Adrenal gland (tissue), 9 donors: ENCODE measurements at regions not wholly inside any gene's neighbourhood (a gene's known extent, or its start where the extent isn't known, plus 50 kb on each side); places are given as distances from the start of the nearest gene placed in this dataset.
"Not testable (repeated sequence)": the region's sequence is repeated elsewhere in the genome, so short reads cannot be mapped to it uniquely, and the experiment has no call there.

Experiments used
- DNase-seq, 7 donors: peaks; one replicate each; pipeline ENCODE4 v3.0.0-alpha.2; 2019 to 2020
- H3K27ac ChIP-seq, 5 donors: fragments of 200-600 bp; sonication (generic) in 4 of 5; 1 replicate in 3 of 5; 2 replicates in 2 of 5; pipeline versions ENCODE4 v1.5.1 to v1.8.0; 2016 to 2020; ENCODE audit warnings: mild to moderate bottlenecking in 1 of 5
- H3K27me3 ChIP-seq: fragments of 200-600 bp; 2 replicates; pipeline ENCODE4 v1.8.0; 2021
- H3K36me3 ChIP-seq, 2 donors: fragments of 200-600 bp; replicated peaks in 1 of 2; 1 replicate in 1 of 2; 2 replicates in 1 of 2; pipeline versions ENCODE4 v1.5.1 to v1.8.0; 2018 to 2022
- H3K4me1 ChIP-seq, 2 donors: fragments of 200-600 bp; replicated peaks in 1 of 2; 1 replicate in 1 of 2; 2 replicates in 1 of 2; pipeline versions ENCODE4 v1.5.1 to v1.8.0; 2018 to 2021
- H3K4me3 ChIP-seq, 4 donors: fragments of 200-600 bp; sonication (generic) in 3 of 4; one replicate each; pipeline ENCODE4 v1.5.1; 2016 to 2018
- H3K9me3 ChIP-seq, 3 donors: fragments of 200-600 bp; sonication (generic) in 1 of 3; replicated peaks in 1 of 3; 1 replicate in 2 of 3; 2 replicates in 1 of 3; pipeline versions ENCODE4 v1.5.1 to v1.8.0; 2016 to 2021
- POLR2A ChIP-seq, 2 donors: fragments of 450-650 bp; IDR thresholded peaks; one replicate each; pipeline ENCODE4 v1.6.1; 2017; ENCODE audit warnings: antibody characterized with exemption in 2 of 2, mild to moderate bottlenecking in 2 of 2, moderate library complexity in 1 of 2
- WGBS, 4 donors: extraction: QIAGEN DNeasy Blood & Tissue Kit in 2 of 4; methylation state at CpG; one replicate each; pipeline versions ENCODE4 v1.1.5 to v1.1.7; 2013 to 2017; 5-methylcytosine and 5-hydroxymethylcytosine counted together
- intact Hi-C, 2 donors: fragments of 100-400 bp; cut with DNase I; formaldehyde crosslinking; loops; one replicate each; pipeline versions ENCODE4 v1.14.1 to v1.15.0; 2022 to 2023
- TF ChIP-seq, protein P1 (sequence below), 6 experiments: fragments of 450-650 bp in 4 of 6; fragments of 200-600 bp in 2 of 6; sonication (generic) in 1 of 6; IDR thresholded peaks; 1 replicate in 5 of 6; 2 replicates in 1 of 6; pipeline versions ENCODE4 v1.5.1 to v1.8.0; 2016 to 2021; ENCODE audit warnings: antibody characterized with exemption in 6 of 6, mild to moderate bottlenecking in 2 of 6, moderate library complexity in 1 of 6
- donor health status: healthy with polysubstance abuse.
- donor health status: Bipolar disorder and iron deficiency.
- donor health status: DM: yes; HTN: yes; CAD: no.
- donor health status: DM: no; HTN: no; CAD: no.
- donor health status: DM: no; HTN: no; CAD: no.

DNA sequence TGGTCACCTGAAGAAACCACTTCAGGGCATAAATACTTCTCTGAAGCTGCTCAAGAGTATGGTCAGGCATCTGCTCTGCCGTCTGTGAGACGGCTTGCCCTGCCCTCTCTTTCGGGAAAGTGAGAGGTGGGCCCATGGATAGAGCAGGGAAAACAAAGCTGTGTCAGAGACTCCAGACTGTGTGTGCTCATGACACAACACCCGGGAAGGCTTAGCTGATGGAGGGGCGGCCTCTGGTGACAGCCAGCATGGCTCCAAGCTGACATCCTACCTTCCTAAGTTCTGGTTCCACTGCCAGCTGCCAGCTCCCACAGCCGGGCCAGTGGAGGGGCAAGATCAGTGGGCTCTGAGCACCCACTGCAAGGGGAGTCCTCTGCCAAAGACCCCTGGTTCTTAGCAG lies 215.3 kb downstream of the ANKRD30B start:
- Histone ChIP-seq H3K36me3 (no peaks in the 10 kb centered on the region), H3K4me3 (no peak overlapping the region), H3K4me1 (no peaks in the 10 kb centered on the region), H3K27ac (no peak overlapping the region), H3K9me3 (no peaks in the 10 kb centered on the region), H3K27me3 (no peaks in the 10 kb centered on the region)
- 80 to 91% (median 90%) methylated on average over 2 to 6 of the region's 6 CpGs for WGBS, 4 donors
- DNase-seq, result no peak
- TF ChIP-seq, protein P1, sequence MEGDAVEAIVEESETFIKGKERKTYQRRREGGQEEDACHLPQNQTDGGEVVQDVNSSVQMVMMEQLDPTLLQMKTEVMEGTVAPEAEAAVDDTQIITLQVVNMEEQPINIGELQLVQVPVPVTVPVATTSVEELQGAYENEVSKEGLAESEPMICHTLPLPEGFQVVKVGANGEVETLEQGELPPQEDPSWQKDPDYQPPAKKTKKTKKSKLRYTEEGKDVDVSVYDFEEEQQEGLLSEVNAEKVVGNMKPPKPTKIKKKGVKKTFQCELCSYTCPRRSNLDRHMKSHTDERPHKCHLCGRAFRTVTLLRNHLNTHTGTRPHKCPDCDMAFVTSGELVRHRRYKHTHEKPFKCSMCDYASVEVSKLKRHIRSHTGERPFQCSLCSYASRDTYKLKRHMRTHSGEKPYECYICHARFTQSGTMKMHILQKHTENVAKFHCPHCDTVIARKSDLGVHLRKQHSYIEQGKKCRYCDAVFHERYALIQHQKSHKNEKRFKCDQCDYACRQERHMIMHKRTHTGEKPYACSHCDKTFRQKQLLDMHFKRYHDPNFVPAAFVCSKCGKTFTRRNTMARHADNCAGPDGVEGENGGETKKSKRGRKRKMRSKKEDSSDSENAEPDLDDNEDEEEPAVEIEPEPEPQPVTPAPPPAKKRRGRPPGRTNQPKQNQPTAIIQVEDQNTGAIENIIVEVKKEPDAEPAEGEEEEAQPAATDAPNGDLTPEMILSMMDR (IDR thresholded peaks at IDR 0.05), result no peak
- no peak for TF ChIP-seq POLR2A (IDR thresholded peaks at IDR 0.05)
- intact Hi-C loops, result no loop called here

- intact Hi-C loops, result no loop called here
- H3K36me3 ChIP-seq, result no peaks in the 10 kb centered on the region
- TF ChIP-seq POLR2A (IDR thresholded peaks at IDR 0.05), result no peak
- TF ChIP-seq, protein P1 (IDR thresholded peaks at IDR 0.05), result no peak
- DNase-seq, result no peak
- 84 to 94% (median 90%) methylated on average over 5 to 6 of the region's 6 CpGs for WGBS, 4 donors
- no peaks in the 10 kb centered on the region for H3K4me1 ChIP-seq
- no peak overlapping the region for H3K27ac ChIP-seq
- no peaks in the 10 kb centered on the region for H3K9me3 ChIP-seq
- H3K4me3 ChIP-seq, result no peak overlapping the region
- H3K27me3 ChIP-seq, result no peaks in the 10 kb centered on the region
Measured at GRCh38 chr18:14964002-14964401, 216.0 kb downstream of the ANKRD30B start.

DNA sequence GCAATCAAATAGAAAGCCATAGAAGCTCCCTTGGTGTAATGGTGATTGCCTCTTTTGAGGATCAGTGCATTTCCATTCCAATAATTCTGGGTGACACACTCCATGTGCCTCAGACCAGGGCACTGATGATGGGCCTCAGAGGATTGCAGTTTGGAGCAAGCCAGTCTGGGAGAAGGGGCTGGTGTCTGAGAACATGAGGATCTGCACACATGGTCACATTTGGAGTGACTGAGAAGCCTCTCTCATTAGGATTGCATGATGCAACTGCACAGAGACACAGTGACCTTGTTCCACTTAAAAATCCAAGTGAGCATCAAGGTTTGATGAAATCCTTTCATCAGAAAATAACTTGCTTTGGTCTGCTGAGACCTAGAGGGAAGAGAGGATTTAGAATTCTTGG lies 216.4 kb downstream of the ANKRD30B start:
- intact Hi-C loops, result no loop called here
- TF ChIP-seq POLR2A (IDR thresholded peaks at IDR 0.05), result no peak
- TF ChIP-seq, protein P1 (IDR thresholded peaks at IDR 0.05), result no peak
- DNase-seq, result no peak

GRCh38 chr18:14964976-14965375 lies 217.0 kb downstream of the ANKRD30B start:
- intact Hi-C loops, H3K27ac ChIP-seq, H3K27me3 ChIP-seq, H3K4me1 ChIP-seq, H3K36me3 ChIP-seq, H3K9me3 ChIP-seq, H3K4me3 ChIP-seq, DNase-seq: not testable (repeated sequence)
- 84 to 93% (median 89%) methylated on average over 4 of the region's 4 CpGs for WGBS, 4 donors

More for the DNA sequence above, 216.4 kb downstream of the ANKRD30B start:
- Histone ChIP-seq H3K27ac (no peak overlapping the region), H3K27me3 (no peaks in the 10 kb centered on the region), H3K36me3 (no peaks in the 10 kb centered on the region), H3K4me3 (no peak overlapping the region), H3K4me1 (no peaks in the 10 kb centered on the region), H3K9me3 (no peaks in the 10 kb centered on the region)

GRCh38 chr18:14965553-14965952 lies 217.6 kb downstream of the ANKRD30B start:
- Histone ChIP-seq H3K27me3 (no peaks in the 10 kb centered on the region), H3K4me1 (no peaks in the 10 kb centered on the region), H3K4me3 (no peak overlapping the region), H3K36me3 (no peaks in the 10 kb centered on the region), H3K27ac (no peak overlapping the region), H3K9me3 (no peaks in the 10 kb centered on the region)
- no peak for DNase-seq
- TF ChIP-seq, protein P1 (IDR thresholded peaks at IDR 0.05), result no peak
- TF ChIP-seq POLR2A (IDR thresholded peaks at IDR 0.05), result no peak
- 82 to 90% (median 85%) methylated on average over 9 to 11 of the region's 11 CpGs for WGBS, 4 donors
- intact Hi-C loops, result no loop called here

DNA sequence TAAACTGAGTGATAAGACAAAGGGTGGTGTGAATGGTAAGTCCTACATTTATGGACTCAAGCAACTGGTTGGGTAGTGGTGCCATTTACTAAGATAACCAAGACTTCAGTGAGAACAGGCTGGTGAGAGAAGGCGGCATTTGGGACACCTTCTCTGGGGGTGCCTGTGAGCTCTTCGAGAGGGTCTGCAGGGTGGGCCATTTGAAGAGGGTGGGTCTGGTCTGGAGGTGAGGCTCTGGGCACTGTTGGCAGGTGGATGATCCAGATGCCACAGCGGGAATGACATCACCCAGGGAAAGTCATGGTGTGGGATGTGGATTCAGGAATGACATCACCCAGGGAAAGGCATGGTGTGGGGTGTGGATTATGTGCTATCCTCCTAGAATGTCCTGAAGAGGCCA lies 219.3 kb downstream of the ANKRD30B start:
- H3K27me3 ChIP-seq, H3K9me3 ChIP-seq, H3K4me1 ChIP-seq, DNase-seq, H3K27ac ChIP-seq, H3K36me3 ChIP-seq, intact Hi-C loops, H3K4me3 ChIP-seq: not testable (repeated sequence)
- WGBS, 4 donors, result 83 to 97% (median 86%) methylated on average over 3 of the region's 3 CpGs
